ENCODE measurements at regions not wholly inside any gene's neighbourhood (a gene's known extent, or its start where the extent isn't known, plus 50 kb on each side); places are given as distances from the start of the nearest gene placed in this dataset. TPM values are rescaled to one million over a fixed set of nuclear protein-coding genes. Genes with fewer than 3 reads are reported as not detected.
A peak's percentile ranks its signal among the peaks of the same experiment; 100 is the strongest.
"Not testable (repeated sequence)": the region's sequence is repeated elsewhere in the genome, so short reads cannot be mapped to it uniquely, and the experiment has no call there.

GRCh38 chr7:50856231-50856630 lies 73.5 kb upstream of the GRB10 start:
- DNase-seq (ENCODE audit: low spot score) = no peak

GRCh38 chr7:50855526-50855925 lies 72.8 kb upstream of the GRB10 start:
- DNase-seq (ENCODE audit: low spot score) = no peak

- no peak for DNase-seq (ENCODE audit: low spot score)
Measured at GRCh38 chr7:50854831-50855230, 72.1 kb upstream of the GRB10 start.

- no peak for DNase-seq (ENCODE audit: low spot score)
Measured at GRCh38 chr7:50854247-50854646, 71.6 kb upstream of the GRB10 start.

- no peak for DNase-seq (ENCODE audit: low spot score)
Measured at GRCh38 chr7:50853311-50853710, 70.6 kb upstream of the GRB10 start.

- no peak for DNase-seq (ENCODE audit: low spot score)
Measured at GRCh38 chr7:50852901-50853300, 70.2 kb upstream of the GRB10 start.

DNA sequence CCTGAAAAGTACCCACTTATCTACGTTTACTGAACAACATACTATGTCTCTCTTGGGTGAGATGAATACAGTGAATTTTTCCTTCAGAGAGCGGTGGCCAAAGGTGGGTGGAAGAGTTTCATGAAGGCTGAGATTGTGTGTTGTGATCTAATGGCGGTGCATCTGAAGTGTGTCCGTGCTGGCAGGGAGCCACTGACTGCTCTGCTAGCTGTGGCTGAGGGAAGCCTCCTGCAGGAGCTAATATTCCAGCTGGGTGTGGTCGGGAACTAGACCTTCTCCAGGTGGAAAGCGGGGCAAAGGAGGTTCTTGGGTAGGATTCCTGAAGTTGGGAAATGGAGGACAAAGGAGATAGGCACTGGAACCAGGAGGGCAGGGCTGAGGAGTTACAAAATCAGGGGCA lies 69.2 kb upstream of the GRB10 start:
- peak; percentile 62 for DNase-seq (ENCODE audit: low spot score)

GRCh38 chr7:50851451-50851850 lies 68.8 kb upstream of the GRB10 start:
- no peak for DNase-seq (ENCODE audit: low spot score)

- DNase-seq (ENCODE audit: low spot score) = no peak
Measured at GRCh38 chr7:50849991-50850390, 67.3 kb upstream of the GRB10 start.

DNA sequence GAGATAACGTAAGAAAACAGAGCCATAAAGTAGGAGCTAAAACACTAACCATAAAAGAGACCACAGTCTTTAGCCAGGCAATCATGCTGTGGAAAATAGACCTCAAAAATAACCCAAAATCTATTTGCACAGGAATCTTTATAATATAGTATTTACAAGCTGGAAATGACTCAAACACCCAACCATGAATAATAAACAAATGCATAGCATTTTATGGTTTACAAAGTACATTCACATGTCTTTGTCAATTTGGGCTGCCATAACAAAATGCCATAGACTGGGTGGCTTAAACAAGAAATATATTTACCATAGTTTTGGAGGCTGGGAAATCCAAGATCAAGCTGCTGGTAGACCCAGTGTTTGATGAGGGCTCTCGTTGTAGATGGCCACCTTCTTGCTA lies 65.5 kb upstream of the GRB10 start:
- DNase-seq (ENCODE audit: low spot score) = no peak

- DNase-seq (ENCODE audit: low spot score) = not testable (repeated sequence)
Measured at GRCh38 chr7:50844861-50845260, 62.2 kb upstream of the GRB10 start.

GRCh38 chr7:50842041-50842440 lies 59.3 kb upstream of the GRB10 start:
- DNase-seq (ENCODE audit: low spot score) = no peak

- DNase-seq (ENCODE audit: low spot score) = no peak
Measured at GRCh38 chr7:50838675-50839377, 56.1 kb upstream of the GRB10 start.

GRCh38 chr7:50837965-50838364 lies 55.3 kb upstream of the GRB10 start:
- no peak for DNase-seq (ENCODE audit: low spot score)

DNA sequence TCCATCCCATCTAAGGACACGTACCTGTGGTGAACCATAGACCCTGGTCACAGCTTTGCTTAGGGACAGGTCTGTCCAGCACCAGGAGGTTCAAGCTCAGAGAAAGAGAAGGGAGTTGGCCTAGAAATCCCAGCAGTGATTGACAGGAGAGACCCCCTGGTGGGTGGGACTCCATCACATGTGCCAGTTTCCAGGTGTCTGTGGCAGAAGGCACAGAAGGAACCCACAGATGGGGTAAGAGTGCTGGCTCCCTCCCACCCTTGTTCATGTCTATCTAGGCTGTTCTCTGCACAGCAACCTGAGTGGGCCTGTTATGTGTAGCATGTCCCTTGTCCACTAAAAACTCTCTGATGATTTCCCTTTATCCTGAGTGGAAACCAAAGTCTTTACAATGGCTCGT lies 54.0 kb upstream of the GRB10 start:
- DNase-seq (ENCODE audit: low spot score) = no peak

GRCh38 chr7:50835156-50835555 lies 52.5 kb upstream of the GRB10 start:
- peak; percentile 37 for DNase-seq (ENCODE audit: low spot score)

GRCh38 chr7:50834679-50835078 lies 52.0 kb upstream of the GRB10 start:
- DNase-seq (ENCODE audit: low spot score) = no peak

GRCh38 chr7:50834031-50834535 lies 51.4 kb upstream of the GRB10 start:
- no peak for DNase-seq (ENCODE audit: low spot score)

DNA sequence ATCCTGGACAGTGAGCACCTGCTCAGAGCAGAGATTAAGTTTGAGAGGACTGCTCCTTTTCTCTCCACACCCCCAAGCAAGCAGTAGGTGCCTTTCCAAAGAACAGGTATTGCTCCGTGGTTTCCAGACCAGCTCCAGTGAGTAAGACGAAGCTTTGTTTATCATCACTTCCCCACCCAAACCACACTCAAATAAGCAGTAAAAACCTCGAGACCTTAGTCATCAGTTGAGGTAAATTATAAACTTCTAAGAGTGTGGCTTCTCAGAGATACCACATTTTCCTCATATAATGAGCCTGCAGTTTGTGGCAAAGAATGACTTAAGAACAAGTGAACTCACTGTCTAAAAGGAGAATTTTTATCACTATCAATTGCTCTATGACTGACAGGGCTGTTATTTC lies 50.0 kb upstream of the GRB10 start:
- peak; percentile 67 for DNase-seq (ENCODE audit: low spot score)

Small RNA genes in the stretch of these regions (small RNA-seq; reads per million reads assigned to genes)
- gene AC009296.1 (not detected), gene RF00394 (not detected)
